Activated T-helper 1 cell treated with Interleukin-2 at 50 U/mL for 16 hours (primary cell): ENCODE measurements at regions not wholly inside any gene's neighbourhood (a gene's known extent, or its start where the extent isn't known, plus 50 kb on each side); places are given as distances from the start of the nearest gene placed in this dataset.

ENCODE experiments used
- DNase-seq: peaks from one replicate; pipeline ENCODE4 v3.0.0-alpha.2; 2020; ENCODE audit warnings: low read depth

GRCh38 chr1:5273280-5274003 is 619.0 kb downstream of the AJAP1 start:
- no peak for DNase-seq

GRCh38 chr1:5272325-5272724 is 617.9 kb downstream of the AJAP1 start:
- no peak for DNase-seq

GRCh38 chr1:5271264-5271663 is 616.9 kb downstream of the AJAP1 start:
- DNase-seq = no peak

- no peak for DNase-seq
These were observed 615.5 kb downstream of the AJAP1 start for GRCh38 chr1:5269901-5270300.

- DNase-seq = no peak
These were observed 613.3 kb downstream of the AJAP1 start for GRCh38 chr1:5267603-5268235.

GRCh38 chr1:5265438-5266075 is 611.1 kb downstream of the AJAP1 start:
- no peak for DNase-seq

GRCh38 chr1:5264476-5264875 is 610.1 kb downstream of the AJAP1 start:
- DNase-seq = no peak

GRCh38 chr1:5256793-5257192 is 602.4 kb downstream of the AJAP1 start:
- no peak for DNase-seq

GRCh38 chr1:5254975-5255374 is 600.6 kb downstream of the AJAP1 start:
- DNase-seq = no peak

GRCh38 chr1:5254131-5254725 is 599.8 kb downstream of the AJAP1 start:
- DNase-seq = no peak

GRCh38 chr1:5253036-5253435 is 598.6 kb downstream of the AJAP1 start:
- DNase-seq = no peak

- no peak for DNase-seq
These were observed 595.9 kb downstream of the AJAP1 start for GRCh38 chr1:5250336-5250735.

GRCh38 chr1:5245348-5245747 is 590.9 kb downstream of the AJAP1 start:
- DNase-seq = no peak

GRCh38 chr1:5244631-5245285 is 590.3 kb downstream of the AJAP1 start:
- no peak for DNase-seq

GRCh38 chr1:5242850-5243249 is 588.4 kb downstream of the AJAP1 start:
- DNase-seq = no peak

- no peak for DNase-seq
These were observed 585.5 kb downstream of the AJAP1 start for GRCh38 chr1:5239911-5240310.

- DNase-seq = no peak
These were observed 584.1 kb downstream of the AJAP1 start for GRCh38 chr1:5238351-5239130.

GRCh38 chr1:5235355-5235899 is 581.0 kb downstream of the AJAP1 start:
- no peak for DNase-seq

GRCh38 chr1:5232537-5232936 is 578.1 kb downstream of the AJAP1 start:
- DNase-seq = no peak

GRCh38 chr1:5231541-5232315 is 577.3 kb downstream of the AJAP1 start:
- no peak for DNase-seq

- no peak for DNase-seq
These were observed 572.7 kb downstream of the AJAP1 start for GRCh38 chr1:5227114-5227513.
